Pancreas (tissue), 10 donors: ENCODE measurements at regions not wholly inside any gene's neighbourhood (a gene's known extent, or its start where the extent isn't known, plus 50 kb on each side); places are given as distances from the start of the nearest gene placed in this dataset.

Experiments used
- ATAC-seq, 4 donors: fragments of 200-7000 bp; cut with Tn5 transposase; one replicate each; pipeline versions ENCODE4 v1.8.0 to v1.9.1; 2020; ENCODE audit warnings: mild to moderate bottlenecking in 4 of 4, moderate library complexity in 4 of 4
- DNase-seq, 6 donors: peaks; one replicate each; pipeline ENCODE4 v3.0.0-alpha.2; 2020
- FAIRE-seq: peaks from 2 replicates; lab custom pipeline; 2012; peaks lifted over from hg19 to GRCh38; lab: Jason Lieb, UNC
- H3K27ac ChIP-seq, 4 donors: fragments of 200-600 bp; sonication (generic); 1 replicate in 3 of 4; 2 replicates in 1 of 4; pipeline versions ENCODE4 v1.5.0 to v1.8.0; 2020
- H3K27me3 ChIP-seq, 4 donors: fragments of 200-600 bp; one replicate each; pipeline ENCODE4 v1.8.0; 2021
- H3K36me3 ChIP-seq, 3 donors: fragments of 200-600 bp; sonication (generic) in 1 of 3; one replicate each; pipeline versions ENCODE4 v1.5.0 to v1.8.0; 2020 to 2021
- H3K4me1 ChIP-seq, 3 donors: fragments of 200-600 bp; one replicate each; pipeline ENCODE4 v1.8.0; 2021
- H3K4me3 ChIP-seq, 4 donors: fragments of 200-600 bp; sonication (generic) in 2 of 4; one replicate each; pipeline versions ENCODE4 v1.5.0 to v1.8.0; 2020 to 2021
- H3K9me3 ChIP-seq, 4 donors: fragments of 200-600 bp; one replicate each; pipeline ENCODE4 v1.8.0; 2021
- WGBS, 2 donors: extraction: QIAGEN DNeasy Blood & Tissue Kit; methylation state at CpG; one replicate each; pipeline ENCODE4 v1.1.7; 2013; 5-methylcytosine and 5-hydroxymethylcytosine counted together
- intact Hi-C, 3 donors: fragments of 100-400 bp; cut with DNase I; formaldehyde crosslinking; loops; one replicate each; pipeline versions ENCODE4 v1.11.1 to v1.14.2; 2022
- TF ChIP-seq, protein P1 (sequence below), 4 donors: fragments of 200-600 bp; sonication (generic) in 3 of 4; IDR thresholded peaks; one replicate each; pipeline versions ENCODE4 v1.5.0 to v1.8.0; 2021; ENCODE audit warnings: antibody characterized with exemption in 4 of 4
- donor health status: healthy with polysubstance abuse.
- donor health status: DM: no; HTN: no; CAD: no; lungs with moderate emphysema.
- donor health status: DM: no; HTN: no; CAD: no.
- donor health status: control.
- donor health status: control.
- donor health status: Bipolar disorder and iron deficiency.
- donor health status: DM: yes; HTN: yes; CAD: no.
- donor health status: DM: no; HTN: no; CAD: no.
- donor health status: DM: no; HTN: no; CAD: no.
- donor health status: DM: yes; HTN: yes; CAD: no.

DNA sequence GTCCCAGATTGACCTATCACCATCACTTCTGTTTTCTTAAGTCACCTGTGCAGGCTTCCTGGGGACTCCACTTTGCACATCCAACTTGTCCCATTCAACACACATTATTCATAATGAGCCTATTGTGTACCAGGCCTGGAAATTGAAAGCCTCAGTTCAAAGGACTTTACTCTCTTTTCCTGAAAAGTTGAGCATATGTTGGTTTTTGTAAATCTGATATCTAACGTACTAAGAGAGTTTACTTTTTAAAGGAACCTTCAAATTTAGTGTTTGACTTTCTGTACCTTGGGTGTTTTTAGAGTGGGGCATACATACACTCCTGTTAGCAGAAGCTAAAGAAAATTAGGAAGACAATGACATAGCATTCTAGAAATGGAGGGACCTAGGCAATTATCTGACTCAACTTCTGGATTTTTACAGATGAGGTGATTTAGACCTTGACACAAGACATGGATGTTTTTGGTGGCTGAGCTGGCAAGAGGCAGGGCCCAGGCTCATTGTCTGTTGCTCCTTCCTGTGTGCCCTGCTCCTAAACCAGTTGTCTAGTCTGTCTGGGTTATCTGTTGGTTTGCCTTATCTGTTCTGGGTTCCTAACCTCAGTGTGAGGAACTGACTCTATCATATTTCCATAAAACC lies 336.5 kb downstream of the RPS6KC1 start:
- Histone ChIP-seq H3K27ac (no peak overlapping the region), H3K27me3 (no peaks in the 10 kb centered on the region), H3K9me3 (no peaks in the 10 kb centered on the region), H3K4me1 (no peaks in the 10 kb centered on the region), H3K4me3 (no peak overlapping the region), H3K36me3 (no peaks in the 10 kb centered on the region)
- TF ChIP-seq, protein P1, sequence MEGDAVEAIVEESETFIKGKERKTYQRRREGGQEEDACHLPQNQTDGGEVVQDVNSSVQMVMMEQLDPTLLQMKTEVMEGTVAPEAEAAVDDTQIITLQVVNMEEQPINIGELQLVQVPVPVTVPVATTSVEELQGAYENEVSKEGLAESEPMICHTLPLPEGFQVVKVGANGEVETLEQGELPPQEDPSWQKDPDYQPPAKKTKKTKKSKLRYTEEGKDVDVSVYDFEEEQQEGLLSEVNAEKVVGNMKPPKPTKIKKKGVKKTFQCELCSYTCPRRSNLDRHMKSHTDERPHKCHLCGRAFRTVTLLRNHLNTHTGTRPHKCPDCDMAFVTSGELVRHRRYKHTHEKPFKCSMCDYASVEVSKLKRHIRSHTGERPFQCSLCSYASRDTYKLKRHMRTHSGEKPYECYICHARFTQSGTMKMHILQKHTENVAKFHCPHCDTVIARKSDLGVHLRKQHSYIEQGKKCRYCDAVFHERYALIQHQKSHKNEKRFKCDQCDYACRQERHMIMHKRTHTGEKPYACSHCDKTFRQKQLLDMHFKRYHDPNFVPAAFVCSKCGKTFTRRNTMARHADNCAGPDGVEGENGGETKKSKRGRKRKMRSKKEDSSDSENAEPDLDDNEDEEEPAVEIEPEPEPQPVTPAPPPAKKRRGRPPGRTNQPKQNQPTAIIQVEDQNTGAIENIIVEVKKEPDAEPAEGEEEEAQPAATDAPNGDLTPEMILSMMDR (IDR thresholded peaks at IDR 0.05), result no peak
- intact Hi-C loops, result no loop called here
- 61% methylated on average over 1 of the region's 1 CpG for WGBS, 2 donors
- DNase-seq (no peak), FAIRE-seq (no peak), ATAC-seq (no peak)

DNA sequence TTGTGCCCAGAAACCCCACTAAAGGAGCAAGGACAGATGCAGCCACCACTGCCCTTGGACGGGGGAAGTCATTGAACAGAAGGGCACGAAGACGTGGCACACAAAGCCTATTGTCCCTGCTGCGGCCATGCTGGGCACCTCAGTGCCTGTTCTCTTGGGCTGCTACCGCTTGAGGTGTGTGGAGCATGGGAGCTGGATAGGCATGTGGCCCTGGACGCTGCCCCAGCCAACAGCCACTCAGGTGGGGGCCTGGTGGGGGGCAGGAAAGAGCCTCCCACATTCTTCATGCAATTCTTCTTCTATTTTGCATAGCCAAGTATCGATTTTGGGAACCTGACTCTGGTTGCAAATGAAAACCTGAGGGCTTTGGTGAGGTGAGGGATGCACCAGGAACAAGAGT lies 337.2 kb downstream of the RPS6KC1 start:
- FAIRE-seq, result no peak
- Histone ChIP-seq H3K27ac (no peak overlapping the region), H3K4me3 (no peak overlapping the region), H3K27me3 (no peaks in the 10 kb centered on the region), H3K9me3 (no peaks in the 10 kb centered on the region), H3K36me3 (no peaks in the 10 kb centered on the region), H3K4me1 (no peaks in the 10 kb centered on the region)
- intact Hi-C loops, result no loop called here
- no peak for DNase-seq
- WGBS, 2 donors, result 79 to 81% methylated on average over 7 of the region's 7 CpGs
- ATAC-seq, result no peak
- TF ChIP-seq, protein P1 (IDR thresholded peaks at IDR 0.05), result no peak

DNA sequence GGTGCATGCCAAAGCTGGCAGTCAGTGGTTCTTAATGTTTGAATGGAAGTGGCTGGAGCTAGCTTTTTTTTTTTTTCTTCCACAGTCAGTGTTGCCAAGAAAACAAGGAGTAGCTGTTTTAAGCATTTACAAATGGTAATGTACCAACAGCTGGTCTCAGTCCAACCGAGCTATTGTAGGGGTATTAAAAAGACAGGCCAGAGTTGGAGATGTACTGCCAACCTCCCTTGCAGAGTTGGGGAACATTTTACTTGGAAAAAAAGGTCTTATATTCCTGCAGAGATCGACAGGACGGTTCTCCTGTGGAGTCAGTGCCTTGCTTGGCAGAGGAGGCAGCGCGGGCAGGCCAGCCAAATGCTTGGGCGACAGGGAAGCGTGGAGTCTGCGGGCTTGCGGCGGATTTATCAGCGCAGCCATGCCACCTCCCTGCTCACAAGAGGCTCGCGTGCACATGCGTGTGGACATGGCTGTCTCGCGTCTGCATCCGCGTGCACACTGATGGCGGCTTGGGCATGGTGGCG lies 338.1 kb downstream of the RPS6KC1 start:
- TF ChIP-seq, protein P1 (IDR thresholded peaks at IDR 0.05), result no peak
- H3K36me3 ChIP-seq, result no peaks in the 10 kb centered on the region
- intact Hi-C loops, result no loop called here
- H3K27me3 ChIP-seq, result no peaks in the 10 kb centered on the region
- no peaks in the 10 kb centered on the region for H3K4me1 ChIP-seq
- no peaks in the 10 kb centered on the region for H3K9me3 ChIP-seq
- H3K27ac ChIP-seq, result no peak overlapping the region
- no peak overlapping the region for H3K4me3 ChIP-seq
- ATAC-seq (no peak), FAIRE-seq (no peak), DNase-seq (no peak)
- WGBS, 2 donors, result 92 to 95% methylated on average over 20 of the region's 20 CpGs

DNA sequence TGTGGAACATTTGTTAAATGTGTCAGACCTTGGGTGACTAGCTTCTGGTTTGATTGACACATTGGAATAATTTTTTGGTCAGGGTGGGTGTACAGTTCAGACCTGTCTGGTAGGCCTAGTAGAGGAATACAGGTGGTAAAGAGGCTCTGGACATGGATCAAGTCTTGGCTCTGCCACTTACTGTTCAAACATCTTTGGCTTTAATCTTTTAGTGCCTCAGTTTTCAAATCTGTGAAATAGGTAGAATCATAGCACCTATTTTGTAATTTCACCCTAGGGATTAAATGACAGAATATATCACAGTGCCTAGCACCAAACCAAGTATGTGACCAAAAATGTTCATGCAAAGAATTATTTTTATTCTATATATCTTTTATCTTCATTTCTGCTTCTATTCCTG lies 340.4 kb downstream of the RPS6KC1 start:
- Histone ChIP-seq H3K27ac (no peak overlapping the region), H3K9me3 (no peaks in the 10 kb centered on the region), H3K4me3 (no peak overlapping the region), H3K36me3 (no peaks in the 10 kb centered on the region), H3K27me3 (no peaks in the 10 kb centered on the region), H3K4me1 (no peaks in the 10 kb centered on the region)
- TF ChIP-seq, protein P1 (IDR thresholded peaks at IDR 0.05), result no peak
- DNase-seq (no peak), ATAC-seq (no peak), FAIRE-seq (no peak)
- intact Hi-C loops, result no loop called here

DNA sequence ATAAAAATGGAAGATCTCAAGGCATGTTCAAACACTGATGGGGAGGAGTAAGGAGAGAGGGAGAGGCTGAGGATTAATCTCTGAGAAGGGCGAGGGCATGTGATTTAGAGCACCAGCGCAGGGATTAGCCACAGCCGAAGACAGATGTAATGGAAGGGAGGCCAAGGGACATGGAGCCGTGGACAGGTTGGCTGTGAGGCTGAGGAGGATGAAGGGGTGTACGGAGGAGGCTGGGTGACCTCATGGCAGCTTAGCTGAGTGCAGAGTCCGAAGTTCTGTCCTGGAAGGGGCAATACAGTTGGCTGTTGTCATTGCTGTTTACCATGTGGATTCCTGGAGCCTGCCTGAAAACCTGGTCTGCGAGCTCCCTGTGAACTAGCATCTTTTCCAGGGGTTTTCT lies 342.8 kb downstream of the RPS6KC1 start:
- intact Hi-C loops, result no loop called here
- FAIRE-seq, result no peak
- DNase-seq, result no peak
- TF ChIP-seq, protein P1 (IDR thresholded peaks at IDR 0.05), result no peak
- H3K4me3 ChIP-seq, result no peak overlapping the region
- no peaks in the 10 kb centered on the region for H3K9me3 ChIP-seq
- no peaks in the 10 kb centered on the region for H3K36me3 ChIP-seq
- 90 to 91% methylated on average over 7 of the region's 7 CpGs for WGBS, 2 donors
- no peaks in the 10 kb centered on the region for H3K4me1 ChIP-seq
- no peak for ATAC-seq
- H3K27me3 ChIP-seq, result no peaks in the 10 kb centered on the region
- H3K27ac ChIP-seq, result no peak overlapping the region
